ENCODE measurements at regions not wholly inside any gene's neighbourhood (a gene's known extent, or its start where the extent isn't known, plus 50 kb on each side); places are given as distances from the start of the nearest gene placed in this dataset.

- Histone ChIP-seq H3K4me1 (ENCODE audit: control insufficient read depth, low read length) (no peaks in the 10 kb centered on the region), H3K27me3 (ENCODE audit: control insufficient read depth, low read length) (no peaks in the 10 kb centered on the region), H3K9me2 (replicated peaks; ENCODE audit: control insufficient read depth, low read length) (no peaks in the 10 kb centered on the region), H3K4me3 (ENCODE audit: low read length) (no peak overlapping the region), H3K9me3 (ENCODE audit: control insufficient read depth, insufficient read depth, low read length) (no peaks in the 10 kb centered on the region), H3F3A (ENCODE audit: control insufficient read depth, insufficient read depth) (no peaks in the 10 kb centered on the region), H3K36me3 (ENCODE audit: control insufficient read depth, low read length) (no peaks in the 10 kb centered on the region), H3K4me2 (ENCODE audit: low read length) (no peak overlapping the region), H3K27ac (ENCODE audit: low read depth, low read length) (no peak overlapping the region), H4K20me1 (ENCODE audit: control insufficient read depth, insufficient read depth, low read depth, low read length) (no peaks in the 10 kb centered on the region), H3K79me2 (ENCODE audit: control insufficient read depth, low read length) (no peaks in the 10 kb centered on the region)
- no peak for TF ChIP-seq EZH2phosphoT487 (IDR thresholded peaks at IDR 0.05; ENCODE audit: borderline replicate concordance, low read length)
- no peak for TF ChIP-seq CTCF (IDR thresholded peaks at IDR 0.05; ENCODE audit: low read depth, low read length, poor library complexity, severe bottlenecking)
These were observed 421.0 kb downstream of the ADGRL2 start for GRCh38 chr1:82221721-82222120.

GRCh38 chr1:82220754-82221153, 420.0 kb downstream of the ADGRL2 start:
- Histone ChIP-seq H3K79me2 (ENCODE audit: control insufficient read depth, low read length) (no peaks in the 10 kb centered on the region), H3K4me2 (ENCODE audit: low read length) (no peak overlapping the region), H3K9me2 (replicated peaks; ENCODE audit: control insufficient read depth, low read length) (no peaks in the 10 kb centered on the region), H3K27me3 (ENCODE audit: control insufficient read depth, low read length) (no peaks in the 10 kb centered on the region), H3K4me3 (ENCODE audit: low read length) (no peak overlapping the region), H3K36me3 (ENCODE audit: control insufficient read depth, low read length) (no peaks in the 10 kb centered on the region), H3K27ac (ENCODE audit: low read depth, low read length) (no peak overlapping the region), H4K20me1 (ENCODE audit: control insufficient read depth, insufficient read depth, low read depth, low read length) (no peaks in the 10 kb centered on the region), H3K4me1 (ENCODE audit: control insufficient read depth, low read length) (no peaks in the 10 kb centered on the region), H3K9me3 (ENCODE audit: control insufficient read depth, insufficient read depth, low read length) (no peaks in the 10 kb centered on the region), H3F3A (ENCODE audit: control insufficient read depth, insufficient read depth) (no peaks in the 10 kb centered on the region)
- no peak for TF ChIP-seq EZH2phosphoT487 (IDR thresholded peaks at IDR 0.05; ENCODE audit: borderline replicate concordance, low read length)
- no peak for TF ChIP-seq CTCF (IDR thresholded peaks at IDR 0.05; ENCODE audit: low read depth, low read length, poor library complexity, severe bottlenecking)

- Histone ChIP-seq H3K79me2 (ENCODE audit: control insufficient read depth, low read length) (no peaks in the 10 kb centered on the region), H3K27ac (ENCODE audit: low read depth, low read length) (no peak overlapping the region), H3K4me3 (ENCODE audit: low read length) (no peak overlapping the region), H3K4me2 (ENCODE audit: low read length) (no peak overlapping the region), H3K27me3 (ENCODE audit: control insufficient read depth, low read length) (no peaks in the 10 kb centered on the region), H3K4me1 (ENCODE audit: control insufficient read depth, low read length) (no peaks in the 10 kb centered on the region), H3K9me2 (replicated peaks; ENCODE audit: control insufficient read depth, low read length) (no peaks in the 10 kb centered on the region), H4K20me1 (ENCODE audit: control insufficient read depth, insufficient read depth, low read depth, low read length) (no peaks in the 10 kb centered on the region), H3K9me3 (ENCODE audit: control insufficient read depth, insufficient read depth, low read length) (no peaks in the 10 kb centered on the region; the same call in 1 of the 2 replicates), H3K36me3 (ENCODE audit: control insufficient read depth, low read length) (no peaks in the 10 kb centered on the region), H3F3A (ENCODE audit: control insufficient read depth, insufficient read depth) (no peaks in the 10 kb centered on the region)
- TF ChIP-seq CTCF (IDR thresholded peaks at IDR 0.05; ENCODE audit: low read depth, low read length, poor library complexity, severe bottlenecking) (no peak), EZH2phosphoT487 (IDR thresholded peaks at IDR 0.05; ENCODE audit: borderline replicate concordance, low read length) (no peak)
These were observed 419.1 kb downstream of the ADGRL2 start for GRCh38 chr1:82219841-82220240.

- no peaks in the 10 kb centered on the region for H3K36me3 ChIP-seq (ENCODE audit: control insufficient read depth, low read length)
- H3K4me2 ChIP-seq (ENCODE audit: low read length) = no peak overlapping the region
- H3F3A ChIP-seq (ENCODE audit: control insufficient read depth, insufficient read depth) = no peaks in the 10 kb centered on the region
- H3K4me3 ChIP-seq (ENCODE audit: low read length) = no peak overlapping the region
- no peak for TF ChIP-seq EZH2phosphoT487 (IDR thresholded peaks at IDR 0.05; ENCODE audit: borderline replicate concordance, low read length)
- TF ChIP-seq CTCF (IDR thresholded peaks at IDR 0.05; ENCODE audit: low read depth, low read length, poor library complexity, severe bottlenecking) = no peak
- no peaks in the 10 kb centered on the region; the same call in 1 of the 2 replicates for H3K9me3 ChIP-seq (ENCODE audit: control insufficient read depth, insufficient read depth, low read length)
- H3K79me2 ChIP-seq (ENCODE audit: control insufficient read depth, low read length) = no peaks in the 10 kb centered on the region
- H3K27ac ChIP-seq (ENCODE audit: low read depth, low read length) = no peak overlapping the region
- no peaks in the 10 kb centered on the region for H3K9me2 ChIP-seq (replicated peaks; ENCODE audit: control insufficient read depth, low read length)
- no peaks in the 10 kb centered on the region for H4K20me1 ChIP-seq (ENCODE audit: control insufficient read depth, insufficient read depth, low read depth, low read length)
- no peaks in the 10 kb centered on the region for H3K4me1 ChIP-seq (ENCODE audit: control insufficient read depth, low read length)
- no peaks in the 10 kb centered on the region for H3K27me3 ChIP-seq (ENCODE audit: control insufficient read depth, low read length)
These were observed 418.1 kb downstream of the ADGRL2 start for GRCh38 chr1:82218846-82219245.
